GM12891 (cell line): ENCODE measurements at regions not wholly inside any gene's neighbourhood (a gene's known extent, or its start where the extent isn't known, plus 50 kb on each side); places are given as distances from the start of the nearest gene placed in this dataset.

Source experiments
- PAX5 ChIP-seq: IDR thresholded peaks from 2 replicates; pipeline ENCODE4 v1.6.1; 2011; ENCODE audit warnings: low read length, moderate library complexity, mild to moderate bottlenecking; ENCODE audit not compliant: insufficient read depth, severe bottlenecking
- POLR2A ChIP-seq: IDR thresholded peaks from 2 replicates; pipeline ENCODE4 v1.6.1; 2011; ENCODE audit warnings: low read depth, low read length, control low read depth
- POLR2AphosphoS5 ChIP-seq: IDR thresholded peaks from 2 replicates; pipeline ENCODE4 v1.6.1; 2011; ENCODE audit warnings: low read depth, low read length, control low read depth
- POU2F2 ChIP-seq: IDR thresholded peaks from 2 replicates; pipeline ENCODE4 v1.6.1; 2011; ENCODE audit warnings: low read depth, mild to moderate bottlenecking, control low read depth, low read length, moderate library complexity
- SPI1 ChIP-seq: IDR thresholded peaks from 2 replicates; pipeline ENCODE4 v1.6.1; 2011; ENCODE audit warnings: low read depth, low read length, control low read depth
- TAF1 ChIP-seq: IDR thresholded peaks from 2 replicates; pipeline ENCODE4 v1.6.1; 2011; ENCODE audit warnings: low read depth, low read length, control low read depth

DNA sequence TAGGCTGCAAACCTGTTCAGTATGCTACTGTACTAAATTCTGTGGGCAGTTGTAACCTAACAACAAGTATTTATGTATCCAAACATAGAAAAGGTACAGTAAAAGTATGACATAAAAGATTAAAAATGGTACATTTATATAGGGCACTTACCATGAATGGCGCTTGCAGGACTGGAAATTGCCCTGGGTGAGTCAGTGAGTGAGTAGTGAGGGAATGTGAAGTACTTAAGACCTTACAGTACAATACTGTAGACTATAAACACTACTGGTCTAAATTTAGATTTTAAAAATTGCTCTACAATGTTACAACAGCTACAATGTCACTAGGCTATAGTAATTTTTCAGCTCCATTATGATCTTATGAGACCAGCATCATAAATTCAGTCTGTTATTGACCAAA lies 146.0 kb upstream of the GNAI1 start:
- TF ChIP-seq POLR2A, result no peak
- no peak for TF ChIP-seq POLR2AphosphoS5
- no peak for TF ChIP-seq POU2F2
- no peak for TF ChIP-seq TAF1
- TF ChIP-seq SPI1, result no peak
- TF ChIP-seq PAX5, result no peak
